ENCODE measurements at regions not wholly inside any gene's neighbourhood (a gene's known extent, or its start where the extent isn't known, plus 50 kb on each side); places are given as distances from the start of the nearest gene placed in this dataset.

DNA sequence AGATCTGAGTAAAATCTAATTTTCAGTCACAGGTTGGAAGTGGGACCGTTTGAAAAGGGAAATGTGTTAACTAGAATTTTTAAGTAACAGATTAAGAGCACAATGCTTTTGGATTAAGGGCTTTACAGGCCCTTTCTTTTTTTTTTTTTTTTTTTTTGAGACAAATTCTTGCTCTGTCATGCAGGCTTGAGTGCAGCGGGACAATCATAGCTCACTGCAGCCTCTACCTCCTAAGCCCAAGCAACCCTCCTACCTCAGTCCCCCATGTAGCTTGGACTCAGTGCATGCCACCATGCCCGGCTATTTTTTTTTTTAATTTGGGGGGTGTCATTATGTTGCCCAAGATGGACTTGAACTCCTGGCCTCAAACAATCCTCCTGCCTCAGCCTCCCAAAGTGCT lies 363.7 kb downstream of the LIG4 start:
- DNase-seq = no peak

DNA sequence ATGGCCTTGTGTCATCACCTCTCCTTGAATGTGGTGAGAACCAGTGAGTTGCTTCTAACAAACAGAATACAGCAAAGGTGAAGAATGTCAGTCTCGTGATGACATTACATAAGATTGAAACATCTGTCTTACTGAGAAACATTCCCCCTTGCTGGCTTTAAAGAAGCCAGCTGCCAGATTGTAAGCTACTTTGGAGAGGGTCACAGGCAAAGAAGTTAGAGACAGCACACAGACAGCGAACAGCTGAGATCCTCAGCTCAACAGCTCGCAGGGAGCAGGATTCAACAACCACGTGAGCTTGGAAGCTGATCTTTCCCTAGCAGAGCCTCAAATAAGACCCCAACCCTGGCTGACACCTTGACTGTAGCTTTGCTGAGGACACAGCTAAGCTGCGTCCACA lies 367.9 kb downstream of the LIG4 start:
- no peak for DNase-seq

DNA sequence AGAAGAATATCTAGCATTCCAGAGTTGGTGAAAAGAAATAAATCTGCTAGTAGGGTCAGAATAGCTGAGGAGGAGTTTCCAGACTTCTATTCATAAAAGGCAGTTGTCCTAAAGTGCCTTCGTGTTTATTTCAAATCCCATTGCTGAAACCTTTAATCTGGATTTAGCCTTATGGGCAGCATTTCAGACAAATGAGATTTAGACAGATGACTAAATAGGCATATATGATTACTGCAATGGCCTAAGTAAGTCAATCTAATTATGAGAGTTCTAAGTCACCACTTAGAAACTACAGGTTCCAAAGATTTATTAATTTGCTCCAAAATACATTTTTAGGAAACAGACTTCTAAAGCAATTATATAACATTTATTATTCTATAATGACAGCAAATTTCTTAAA lies 368.7 kb downstream of the LIG4 start:
- no peak for DNase-seq

GRCh38 chr13:107845911-107846310 lies 369.4 kb downstream of the LIG4 start:
- no peak for DNase-seq

DNA sequence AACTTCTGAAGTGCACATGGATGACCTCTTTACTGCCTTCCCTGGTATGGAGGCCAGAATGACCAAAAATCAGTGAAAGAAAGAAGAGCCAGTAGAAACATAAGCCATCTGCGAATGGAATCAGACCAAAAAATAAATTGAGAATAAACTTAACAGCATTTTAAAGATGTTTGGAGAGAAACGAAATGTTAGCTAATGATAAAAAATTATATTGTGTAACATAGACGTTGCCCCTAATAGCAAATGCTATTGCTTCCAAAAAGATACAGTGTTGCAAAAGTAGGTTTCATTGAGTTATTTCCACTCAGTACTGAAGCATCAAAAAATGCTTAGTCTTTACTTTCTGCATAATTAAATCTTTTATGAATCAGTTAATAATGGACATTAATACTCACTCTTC lies 371.7 kb downstream of the LIG4 start:
- DNase-seq = no peak

DNA sequence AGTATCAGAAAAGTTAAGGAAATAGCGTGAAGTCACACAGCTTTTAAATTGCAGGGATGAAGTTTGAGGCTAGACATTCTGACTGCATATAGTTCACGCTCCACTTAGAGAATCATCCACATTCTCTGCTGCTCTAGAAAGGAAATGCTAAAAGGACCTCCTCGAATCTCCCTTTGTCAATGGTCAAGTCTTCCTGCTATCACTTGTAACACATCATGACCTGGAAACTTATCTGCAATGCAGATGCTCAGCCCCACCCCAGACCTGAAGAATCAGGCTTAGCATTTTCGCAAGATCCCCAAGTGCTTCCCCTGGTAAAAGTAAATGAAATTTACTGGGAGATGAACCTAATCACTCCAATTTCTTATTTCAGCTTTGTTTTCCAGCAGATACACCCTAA lies 372.1 kb downstream of the LIG4 start:
- DNase-seq = no peak

GRCh38 chr13:107842562-107843180 lies 372.7 kb downstream of the LIG4 start:
- no peak for DNase-seq

GRCh38 chr13:107838588-107839161 lies 376.7 kb downstream of the LIG4 start:
- DNase-seq = no peak

DNA sequence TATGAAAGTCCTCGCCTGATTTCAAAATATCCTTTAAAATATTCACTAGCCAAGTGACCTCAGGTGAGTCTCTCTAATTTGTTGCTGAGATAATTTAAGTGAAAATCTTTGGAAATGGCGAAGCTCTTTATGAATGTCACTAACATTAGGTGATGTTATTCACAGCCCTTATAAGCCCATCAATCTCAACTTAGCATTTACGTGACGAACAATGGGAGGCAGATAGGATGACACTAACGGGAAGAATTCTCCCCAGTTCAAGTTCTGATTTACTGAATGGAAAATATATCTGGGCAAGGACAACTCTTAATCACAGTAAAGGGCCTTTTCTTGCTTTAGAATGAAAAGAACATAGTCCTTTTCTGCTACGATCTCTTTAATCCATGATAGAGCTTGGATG lies 378.7 kb downstream of the LIG4 start:
- DNase-seq = no peak

GRCh38 chr13:107835339-107836018 lies 379.9 kb downstream of the LIG4 start:
- DNase-seq = no peak

DNA sequence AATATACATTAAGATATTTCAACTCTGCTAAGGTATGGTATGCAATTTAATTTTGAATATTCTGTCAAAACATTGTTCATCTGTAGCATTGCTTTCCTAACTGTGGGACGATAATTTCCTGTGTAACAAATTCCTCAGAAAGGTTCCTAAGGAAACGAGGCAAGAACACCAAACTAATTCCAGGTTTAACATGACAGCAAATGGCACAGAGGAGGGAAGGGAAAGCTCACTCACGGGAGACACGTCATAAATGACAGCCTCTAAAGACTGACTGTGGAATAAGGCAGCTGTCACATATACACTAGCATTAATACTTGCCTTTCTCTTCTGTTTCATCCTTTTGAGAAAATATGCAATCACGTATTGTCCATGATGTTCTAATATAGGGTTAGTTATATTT lies 380.6 kb downstream of the LIG4 start:
- no peak for DNase-seq

- DNase-seq = no peak
Observed at GRCh38 chr13:107834281-107834680, 381.1 kb downstream of the LIG4 start.

DNA sequence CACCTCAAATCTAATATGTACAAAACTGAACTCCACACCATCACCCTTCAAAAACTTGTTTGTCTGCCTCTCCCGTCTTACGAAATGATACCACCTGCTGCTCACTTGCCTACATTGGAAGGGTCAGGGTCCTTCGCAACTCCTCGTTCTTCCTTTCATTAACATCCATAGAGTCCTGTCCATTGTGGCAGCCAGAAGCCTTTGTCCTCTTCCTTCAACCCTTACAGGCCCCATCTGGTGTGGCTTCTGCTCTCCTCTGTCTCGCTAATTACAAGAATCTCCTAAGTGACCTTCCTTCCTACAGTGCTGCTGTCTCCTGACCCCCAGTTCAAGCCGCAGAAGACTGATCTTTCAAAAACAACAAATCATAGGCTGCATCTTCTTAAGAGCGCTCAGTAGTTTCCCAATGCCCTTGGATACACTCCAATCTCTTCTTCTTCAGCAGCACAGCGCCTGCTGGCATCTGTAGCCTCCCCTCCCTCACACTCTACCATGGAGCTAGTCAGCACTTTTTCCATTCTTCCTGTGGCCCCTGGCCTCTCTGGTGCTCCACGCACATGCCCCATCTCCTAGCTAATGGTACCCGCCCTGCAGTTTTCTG lies 382.7 kb downstream of the LIG4 start:
- DNase-seq = no peak

DNA sequence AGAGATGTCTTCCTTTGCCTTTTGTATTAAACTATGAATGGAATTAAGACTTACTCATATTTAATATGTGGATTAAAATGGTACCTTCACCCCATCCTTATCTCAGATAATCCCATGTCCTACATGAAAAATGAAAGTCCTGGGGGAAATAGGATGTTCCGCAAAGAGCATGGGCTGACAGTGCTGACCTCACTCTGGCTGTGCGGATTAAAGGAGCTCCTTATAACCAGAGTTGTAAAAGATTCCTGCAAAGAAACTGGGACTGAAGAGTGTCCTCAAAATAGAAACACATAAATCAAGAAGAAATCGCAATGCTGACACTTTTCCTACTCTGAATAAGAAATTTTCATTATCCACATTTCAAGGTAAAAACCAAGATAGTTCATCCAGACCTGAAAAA lies 384.5 kb downstream of the LIG4 start:
- no peak for DNase-seq

- no peak for DNase-seq
Observed at GRCh38 chr13:107827840-107828549, 387.3 kb downstream of the LIG4 start.

DNA sequence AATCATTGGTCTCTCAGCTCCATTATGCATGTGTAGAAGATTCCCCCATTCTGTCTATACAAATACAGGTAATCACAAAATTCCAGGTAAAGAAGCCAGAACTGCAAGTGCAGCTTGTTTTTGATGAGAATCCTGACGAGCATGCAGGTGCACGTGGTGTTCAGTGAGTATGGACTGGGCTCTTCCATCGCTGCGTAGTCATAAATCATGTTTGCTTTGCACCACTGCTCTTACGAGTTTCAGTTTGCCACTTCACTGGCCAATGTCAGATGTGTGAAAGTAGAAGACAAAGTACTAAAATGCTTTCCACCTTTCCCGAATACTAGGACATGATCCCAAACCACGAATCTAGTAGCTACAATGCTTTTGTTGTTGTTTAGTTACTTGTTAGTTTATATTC lies 390.7 kb downstream of the LIG4 start:
- DNase-seq = no peak

DNA sequence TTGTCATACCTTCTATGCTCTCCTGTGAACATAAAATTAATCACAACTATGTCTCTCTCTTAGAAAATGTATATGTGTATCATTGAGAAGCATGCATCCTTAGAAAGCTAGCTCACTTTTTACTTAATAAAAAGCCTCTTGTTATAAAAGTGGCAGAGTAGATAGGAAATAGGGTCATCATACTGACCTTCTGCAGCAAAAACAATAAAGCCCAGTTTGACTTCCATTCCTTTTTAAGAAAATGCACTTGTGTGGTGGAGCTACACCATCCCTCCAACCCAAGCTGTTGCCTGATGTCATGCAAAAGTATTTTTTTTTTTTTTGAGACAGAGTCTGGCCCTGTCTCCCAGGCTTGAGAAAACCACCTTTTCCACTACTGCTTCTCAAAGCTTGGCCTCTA lies 393.3 kb downstream of the LIG4 start:
- no peak for DNase-seq

DNA sequence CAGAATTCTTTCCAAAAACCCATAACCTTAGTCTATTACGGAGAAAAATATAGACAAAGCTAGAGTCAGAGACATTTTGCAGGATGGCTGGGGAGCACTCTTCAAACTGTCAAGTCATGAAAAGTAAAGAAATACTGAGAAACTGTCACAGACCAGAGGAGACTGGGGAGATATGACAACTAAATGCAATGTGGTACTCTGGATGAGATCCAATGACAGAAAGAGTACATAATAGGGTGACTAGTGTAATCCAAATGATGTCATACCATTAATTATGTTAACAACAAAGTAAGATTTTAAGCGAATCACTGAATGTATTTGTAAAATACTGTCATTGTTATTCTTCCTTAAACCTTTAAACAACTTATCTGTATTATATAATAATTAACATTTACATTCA lies 393.8 kb downstream of the LIG4 start:
- DNase-seq = no peak

- DNase-seq = no peak
Observed at GRCh38 chr13:107819071-107819470, 396.3 kb downstream of the LIG4 start.

DNA sequence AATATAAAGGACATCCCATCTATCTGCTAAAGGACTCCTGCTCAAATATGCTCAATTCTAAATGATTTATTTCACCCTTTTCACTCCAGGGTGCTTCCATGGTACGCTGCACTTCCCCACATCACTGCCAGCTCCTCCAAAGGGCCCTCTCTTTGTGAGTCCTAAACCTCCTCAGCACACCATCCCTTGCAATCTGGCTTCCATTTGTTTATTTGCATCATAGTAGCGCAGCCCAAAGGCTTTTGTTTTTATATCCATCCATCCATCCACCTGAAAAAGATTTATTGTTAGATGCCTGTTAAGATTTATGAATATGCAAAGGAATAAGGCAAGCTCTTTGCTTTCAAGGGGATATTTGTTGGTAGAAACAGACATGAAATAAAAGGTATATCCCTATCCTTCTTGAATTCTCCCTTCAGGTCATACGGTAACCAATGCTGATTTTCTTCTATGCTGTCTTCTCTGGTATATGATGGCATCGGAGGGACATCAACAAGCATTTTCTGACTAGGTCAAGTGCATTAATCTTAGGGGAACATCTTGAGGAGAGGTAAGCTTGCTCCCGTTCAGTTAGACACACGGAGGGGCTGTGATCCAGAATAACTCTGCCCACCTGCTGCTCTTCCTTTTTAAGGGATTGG lies 397.6 kb downstream of the LIG4 start:
- DNase-seq = no peak

DNA sequence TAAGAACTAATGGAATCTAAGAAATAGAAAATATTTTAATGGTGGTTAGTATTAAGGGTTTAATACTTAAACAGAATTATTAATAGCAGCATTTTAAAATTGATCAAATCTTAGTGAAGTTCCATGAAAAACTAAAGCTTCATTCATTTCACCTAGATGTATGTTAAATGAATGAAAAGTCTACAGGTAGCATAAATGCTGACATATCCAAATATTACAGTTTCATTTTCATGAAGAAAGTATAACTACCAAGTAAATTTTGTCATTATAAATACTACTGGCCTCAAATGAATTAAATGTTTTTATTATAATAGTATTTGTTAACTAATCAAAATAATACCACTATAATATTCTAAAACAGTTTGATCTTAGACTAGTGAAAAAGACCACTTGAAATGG lies 403.3 kb downstream of the LIG4 start:
- no peak for DNase-seq

DNA sequence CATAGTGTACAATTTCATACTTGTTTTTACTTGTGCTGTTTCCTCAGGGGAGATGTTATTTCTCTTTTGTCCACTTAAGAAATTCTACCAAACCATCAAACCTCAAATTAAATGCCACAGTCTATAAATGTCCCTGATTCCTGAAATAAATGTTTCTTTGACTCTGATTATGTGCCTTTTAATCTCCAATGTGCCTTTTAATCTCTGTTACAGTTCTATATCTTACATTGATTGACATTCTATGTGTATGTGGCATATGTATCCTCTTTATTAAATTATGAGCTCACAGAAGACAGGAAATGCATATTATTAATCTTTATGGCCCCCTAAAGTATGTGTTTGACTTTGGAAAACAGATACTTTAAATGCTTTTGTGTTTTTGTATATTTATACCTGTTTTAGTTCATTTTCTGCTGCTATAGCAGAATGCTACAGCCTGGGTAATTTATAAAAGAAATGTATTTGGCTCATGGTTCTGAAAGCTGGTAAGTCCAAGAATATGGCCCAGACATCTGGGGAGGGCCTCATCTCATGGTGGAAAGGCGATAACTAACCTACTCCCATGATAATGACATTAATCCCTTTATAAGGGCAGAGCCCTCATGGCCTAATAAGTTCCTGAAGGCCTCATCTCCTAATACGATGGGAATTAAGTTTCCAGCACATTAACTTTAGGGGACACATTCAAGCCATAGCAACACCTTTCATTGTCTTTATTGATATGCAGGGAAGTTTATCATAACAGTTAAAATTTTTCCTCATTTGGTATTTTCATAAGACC lies 403.9 kb downstream of the LIG4 start:
- no peak for DNase-seq
